NT2/D1 (cell line): ENCODE measurements at regions not wholly inside any gene's neighbourhood (a gene's known extent, or its start where the extent isn't known, plus 50 kb on each side); places are given as distances from the start of the nearest gene placed in this dataset.

Source experiments
- DNase-seq: peaks from one replicate; pipeline ENCODE4 v3.0.0-alpha.2; 2011; ENCODE audit warnings: low read depth, low spot score
- H3K27me3 ChIP-seq: 2 replicates; pipeline ENCODE4 v1.6.0; 2011; ENCODE audit warnings: mild to moderate bottlenecking; ENCODE audit not compliant: insufficient read length, insufficient read depth
- H3K36me3 ChIP-seq: 2 replicates; pipeline ENCODE4 v1.6.1; 2011; ENCODE audit warnings: mild to moderate bottlenecking, low read length, mixed read lengths; ENCODE audit not compliant: insufficient read depth, insufficient read length
- H3K4me1 ChIP-seq: 2 replicates; pipeline ENCODE4 v1.5.1; 2011; ENCODE audit not compliant: insufficient read depth, insufficient read length
- H3K4me3 ChIP-seq: 2 replicates; pipeline ENCODE4 v1.5.1; 2011; ENCODE audit warnings: low read depth; ENCODE audit not compliant: insufficient read length
- H3K9ac ChIP-seq: 2 replicates; pipeline ENCODE4 v1.6.0; 2011; ENCODE audit warnings: low read depth; ENCODE audit not compliant: insufficient read length
- H3K9me3 ChIP-seq: 2 replicates; pipeline ENCODE4 v1.5.1; 2011; ENCODE audit warnings: mild to moderate bottlenecking, low read length; ENCODE audit not compliant: insufficient read depth
- SUZ12 ChIP-seq: IDR thresholded peaks from 2 replicates; pipeline ENCODE4 v1.6.1; 2011; ENCODE audit not compliant: insufficient read length, insufficient read depth; ENCODE audit errors: extremely low read depth
- YY1 ChIP-seq: IDR thresholded peaks from 2 replicates; pipeline ENCODE4 v1.6.1; 2011; ENCODE audit not compliant: insufficient read length, insufficient read depth
- ZNF274 ChIP-seq: IDR thresholded peaks from 2 replicates; pipeline ENCODE4 v1.6.1; 2011; ENCODE audit warnings: mild to moderate bottlenecking, low read depth, low read length

DNA sequence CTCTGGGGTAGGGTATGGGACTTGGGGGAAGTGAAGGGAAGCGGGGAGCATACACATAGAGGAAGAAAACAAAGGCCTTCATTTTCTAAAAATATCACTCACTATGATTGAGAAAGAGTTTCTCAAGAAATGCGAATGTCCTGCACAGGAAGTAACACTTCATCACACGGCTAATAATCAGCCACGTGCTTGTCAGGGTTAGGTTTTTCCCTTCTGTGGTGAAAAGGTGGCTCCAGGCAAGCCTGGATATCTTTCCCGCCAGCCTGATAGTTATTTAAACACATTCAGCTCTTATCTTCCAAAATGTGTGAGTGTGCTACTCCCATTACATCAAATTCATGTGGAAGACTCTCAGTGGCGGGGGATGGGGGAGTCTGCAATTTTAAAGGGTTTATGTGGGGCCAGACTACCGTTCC, 166.4 kb upstream of the ADO start:
- H3K27me3 ChIP-seq = no peaks in the 10 kb centered on the region
- H3K9ac ChIP-seq = no peak overlapping the region
- H3K9me3 ChIP-seq = no peaks in the 10 kb centered on the region
- no peak for TF ChIP-seq SUZ12
- no peak for TF ChIP-seq ZNF274
- TF ChIP-seq YY1 = no peak
- no peak for DNase-seq
- H3K4me1 ChIP-seq = no peaks in the 10 kb centered on the region
- no peaks in the 10 kb centered on the region for H3K36me3 ChIP-seq
- no peak overlapping the region for H3K4me3 ChIP-seq

DNA sequence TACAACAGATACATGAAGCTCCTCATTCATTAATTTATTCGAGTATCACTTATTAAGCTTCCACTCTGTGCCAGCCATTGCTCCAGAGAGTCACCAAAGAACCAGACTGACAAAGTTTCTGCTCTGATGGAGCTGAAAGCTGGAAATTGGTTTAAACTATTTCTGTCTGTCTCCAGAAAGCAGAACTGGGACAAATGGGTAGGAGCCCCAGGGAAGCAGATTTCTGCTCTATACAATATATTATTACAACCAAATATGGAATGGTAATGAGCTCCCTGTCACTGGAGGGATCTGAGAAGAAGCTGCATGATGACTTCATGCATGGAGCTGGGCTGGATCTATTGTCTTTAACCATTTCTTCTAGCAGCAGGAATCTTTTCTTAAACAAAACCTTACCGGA, 165.4 kb upstream of the ADO start:
- DNase-seq = no peak
- Histone ChIP-seq H3K27me3 (no peaks in the 10 kb centered on the region), H3K9ac (no peak overlapping the region), H3K4me3 (no peak overlapping the region), H3K36me3 (no peaks in the 10 kb centered on the region), H3K4me1 (no peaks in the 10 kb centered on the region), H3K9me3 (no peaks in the 10 kb centered on the region)
- TF ChIP-seq ZNF274 (no peak), SUZ12 (no peak), YY1 (no peak)

DNA sequence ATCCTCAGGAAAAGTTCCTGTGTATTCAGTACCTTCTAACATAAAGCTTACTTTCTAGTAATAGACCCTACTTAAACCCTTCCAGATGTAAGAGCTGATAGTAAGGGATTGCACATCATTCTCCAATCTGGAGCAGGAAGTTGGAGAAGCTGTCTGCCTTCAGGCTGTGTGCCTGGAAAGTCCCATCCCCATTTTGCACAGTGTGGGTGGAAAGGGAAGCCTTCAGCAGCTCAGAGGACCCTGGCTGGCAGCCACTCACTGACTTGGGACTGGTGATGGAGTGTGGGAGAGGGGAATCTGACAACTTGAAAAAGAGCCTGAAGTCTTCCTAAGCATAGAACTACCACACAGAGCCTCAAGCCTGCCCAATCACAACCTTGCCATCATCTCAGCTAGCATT, 164.1 kb upstream of the ADO start:
- no peak overlapping the region for H3K9ac ChIP-seq
- H3K36me3 ChIP-seq = no peaks in the 10 kb centered on the region
- H3K9me3 ChIP-seq = no peaks in the 10 kb centered on the region
- TF ChIP-seq SUZ12 (no peak), ZNF274 (no peak), YY1 (no peak)
- no peak overlapping the region for H3K4me3 ChIP-seq
- H3K4me1 ChIP-seq = no peaks in the 10 kb centered on the region
- H3K27me3 ChIP-seq = no peaks in the 10 kb centered on the region
- DNase-seq = no peak

- no peak for TF ChIP-seq YY1
- no peak for TF ChIP-seq SUZ12
- no peak for TF ChIP-seq ZNF274
- H3K9ac ChIP-seq = no peak overlapping the region
- H3K36me3 ChIP-seq = no peaks in the 10 kb centered on the region
- no peaks in the 10 kb centered on the region for H3K27me3 ChIP-seq
- no peaks in the 10 kb centered on the region for H3K9me3 ChIP-seq
- no peak for DNase-seq
- H3K4me3 ChIP-seq = no peak overlapping the region
- H3K4me1 ChIP-seq = no peaks in the 10 kb centered on the region
Observed at GRCh38 chr10:62643606-62644587, 160.6 kb upstream of the ADO start.

- TF ChIP-seq YY1 (no peak), SUZ12 (no peak), ZNF274 (no peak)
Observed at GRCh38 chr10:62647375-62648092, 157.0 kb upstream of the ADO start.

DNA sequence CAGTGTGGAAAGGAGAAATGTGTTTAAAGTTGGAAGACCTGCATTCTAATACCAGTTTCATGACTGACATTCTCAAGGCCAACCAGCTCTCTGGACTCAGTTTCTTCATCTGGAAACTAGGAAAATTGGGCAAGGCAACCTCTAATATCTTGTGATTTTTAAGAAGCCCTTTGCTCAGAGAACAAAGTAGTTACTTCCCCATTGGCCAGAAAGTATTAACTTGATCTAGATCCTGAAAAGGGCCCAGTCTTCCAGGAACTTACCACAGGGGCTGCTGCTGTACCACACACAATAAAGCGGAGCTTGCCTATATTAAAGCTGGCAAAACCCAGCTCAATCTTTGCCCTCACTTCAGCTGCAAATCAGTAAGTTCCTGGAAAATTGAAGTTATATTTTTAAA, 155.6 kb upstream of the ADO start:
- no peaks in the 10 kb centered on the region for H3K36me3 ChIP-seq

More at GRCh38 chr10:62647375-62648092, 157.0 kb upstream of the ADO start:
- H3K4me3 ChIP-seq = no peak overlapping the region
- H3K36me3 ChIP-seq = no peaks in the 10 kb centered on the region
- DNase-seq = no peak
- H3K9me3 ChIP-seq = no peaks in the 10 kb centered on the region
- H3K27me3 ChIP-seq = no peaks in the 10 kb centered on the region
- no peaks in the 10 kb centered on the region for H3K4me1 ChIP-seq
- H3K9ac ChIP-seq = no peak overlapping the region

DNA sequence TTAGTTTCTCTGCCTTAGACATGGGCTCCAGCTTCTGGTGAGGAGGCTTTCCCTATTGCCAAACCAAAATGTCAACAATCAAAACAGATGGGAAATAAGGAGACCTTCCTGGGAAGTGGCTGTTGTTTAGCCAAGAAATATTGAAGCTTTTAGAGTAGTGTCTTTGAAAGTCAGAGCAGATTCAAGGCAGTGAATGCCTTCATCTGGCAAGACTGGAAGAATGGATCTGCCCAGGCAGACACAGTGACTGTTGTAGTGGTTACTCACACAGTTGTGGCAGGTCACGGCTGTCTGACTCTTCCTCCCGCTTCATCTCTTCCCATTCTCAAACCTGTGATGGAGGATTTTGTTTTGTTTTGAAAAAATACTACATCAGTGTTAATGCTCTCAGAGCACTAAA, 154.1 kb upstream of the ADO start:
- Histone ChIP-seq H3K4me3 (no peak overlapping the region), H3K9ac (no peak overlapping the region), H3K4me1 (no peaks in the 10 kb centered on the region), H3K9me3 (no peaks in the 10 kb centered on the region), H3K27me3 (no peaks in the 10 kb centered on the region), H3K36me3 (no peaks in the 10 kb centered on the region)
- no peak for TF ChIP-seq ZNF274
- no peak for TF ChIP-seq SUZ12
- no peak for DNase-seq

More for the DNA sequence above, 155.6 kb upstream of the ADO start:
- Histone ChIP-seq H3K9ac (no peak overlapping the region), H3K27me3 (no peaks in the 10 kb centered on the region), H3K9me3 (no peaks in the 10 kb centered on the region), H3K4me1 (no peaks in the 10 kb centered on the region), H3K4me3 (no peak overlapping the region)
- TF ChIP-seq SUZ12 = no peak
- no peak for TF ChIP-seq YY1
- no peak for TF ChIP-seq ZNF274
- no peak for DNase-seq
